GM04503 (cell line): ENCODE measurements at regions not wholly inside any gene's neighbourhood (a gene's known extent, or its start where the extent isn't known, plus 50 kb on each side); places are given as distances from the start of the nearest gene placed in this dataset.
"Not testable (repeated sequence)": the region's sequence is repeated elsewhere in the genome, so short reads cannot be mapped to it uniquely, and the experiment has no call there.

Source experiments
- DNase-seq: peaks from one replicate; pipeline ENCODE4 v3.0.0-alpha.2; 2012; ENCODE audit warnings: low read depth

DNA sequence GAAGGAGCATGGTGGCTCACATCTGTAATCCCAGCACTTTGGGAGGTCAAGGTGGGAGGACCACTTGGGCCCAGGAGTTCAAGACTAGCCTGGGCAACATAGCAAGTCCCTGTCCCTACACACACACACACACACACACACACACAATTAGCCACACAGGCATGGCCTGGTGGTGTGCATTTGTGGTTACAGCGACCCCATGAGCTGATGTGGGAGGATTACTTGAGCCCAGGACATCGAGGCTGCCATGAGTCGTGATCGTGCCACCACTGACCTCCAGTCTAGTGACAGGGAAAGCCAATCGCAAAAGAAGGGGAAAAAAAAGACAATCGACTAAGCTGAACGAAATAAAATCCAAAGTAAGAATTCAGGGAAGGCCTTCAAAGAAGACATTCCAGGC lies 67.9 kb downstream of the TBX3 start:
- DNase-seq: no peak

DNA sequence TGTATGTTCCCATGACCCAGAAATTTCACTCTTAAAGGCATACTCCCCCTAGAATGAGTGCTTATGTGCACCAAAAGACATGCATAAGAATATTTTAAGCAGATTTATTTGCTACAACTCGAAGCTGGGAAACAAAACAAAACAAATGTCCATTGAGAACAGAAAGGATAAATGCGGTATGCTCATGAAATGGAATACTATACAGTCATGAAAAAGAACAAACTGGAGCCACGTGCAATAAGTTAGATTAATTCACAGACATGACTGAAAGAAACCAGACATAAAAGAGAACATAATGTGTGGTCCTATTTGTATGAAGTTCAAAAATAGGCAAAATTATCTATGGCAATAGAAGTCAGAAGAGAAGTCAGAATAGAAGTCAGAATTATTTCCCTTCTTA lies 69.9 kb downstream of the TBX3 start:
- no peak for DNase-seq

DNA sequence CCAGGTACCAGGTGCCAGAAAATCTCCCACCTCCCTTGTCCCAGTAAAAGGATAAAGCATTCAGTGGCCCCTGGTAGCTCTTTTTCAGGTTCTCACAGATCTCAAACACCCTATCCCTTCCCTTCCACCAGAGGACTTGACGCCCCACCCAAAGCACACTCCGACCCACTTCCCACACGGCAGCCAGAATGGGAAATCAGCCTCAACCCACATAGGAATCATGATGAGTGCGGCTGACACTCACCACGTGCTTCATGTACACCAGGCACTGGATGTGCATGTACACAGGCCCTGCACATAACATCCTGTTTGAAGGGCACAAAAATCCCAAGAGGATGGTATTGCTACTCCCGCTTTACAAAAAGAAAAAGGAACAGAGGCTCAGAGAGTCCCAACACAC lies 71.9 kb downstream of the TBX3 start:
- no peak for DNase-seq

DNA sequence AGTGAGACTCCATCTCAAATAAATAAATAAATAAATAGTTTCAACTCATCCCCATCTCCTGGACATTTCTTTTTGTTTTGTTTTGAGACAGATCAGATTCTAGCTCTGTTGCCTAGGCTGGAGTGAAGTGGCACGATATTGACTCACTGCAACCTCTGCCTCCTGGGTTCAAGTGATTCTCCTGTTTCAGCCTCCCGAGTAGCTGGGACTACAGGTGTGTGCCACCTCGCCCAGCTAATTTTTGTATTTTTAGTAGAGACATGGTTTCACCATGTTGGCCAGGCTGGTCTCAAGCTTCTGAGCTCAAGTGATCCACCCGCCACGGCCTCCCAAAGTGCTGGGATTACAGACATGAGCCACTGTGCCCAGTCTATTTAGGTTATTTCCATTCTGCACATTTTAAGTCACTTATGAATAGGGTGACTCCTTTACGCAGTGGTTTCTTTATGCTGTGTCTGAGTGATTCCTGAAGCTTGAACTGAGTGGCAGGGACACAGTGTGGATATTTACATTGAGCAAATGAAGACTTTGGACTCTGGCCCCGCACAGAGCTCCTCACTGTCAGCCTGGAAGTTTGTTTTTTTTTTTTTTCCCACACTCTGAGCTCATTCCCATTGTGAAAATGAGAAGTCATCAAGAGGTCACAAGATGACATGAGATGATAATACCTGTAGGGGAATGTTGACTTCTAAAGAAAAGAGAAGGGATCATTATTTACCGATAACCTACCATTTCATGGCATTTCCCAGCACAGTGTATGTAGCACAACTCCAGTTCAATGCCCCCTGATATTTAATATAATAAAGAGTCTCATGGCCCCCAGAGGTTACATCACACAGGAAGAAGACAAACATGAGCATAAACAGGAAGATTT lies 72.6 kb downstream of the TBX3 start:
- no peak for DNase-seq

DNA sequence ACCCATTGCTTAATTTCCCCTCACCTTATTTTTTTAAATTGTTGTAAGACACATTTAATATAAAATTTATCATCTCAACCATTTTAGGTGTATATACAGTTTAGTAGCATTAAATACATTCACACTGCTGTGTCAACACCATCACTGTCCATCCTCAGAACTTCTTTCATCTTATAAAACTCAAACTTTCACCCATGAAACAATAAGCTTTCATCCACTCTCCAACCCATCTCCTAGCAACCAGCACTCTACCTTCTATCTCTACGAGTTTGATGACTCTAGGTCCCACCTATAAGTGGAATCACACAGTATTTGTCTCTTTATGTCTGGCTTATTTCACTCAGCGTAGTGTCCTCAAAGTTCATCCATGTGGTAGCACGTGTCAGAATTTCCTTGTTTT lies 75.5 kb downstream of the TBX3 start:
- DNase-seq: no peak

DNA sequence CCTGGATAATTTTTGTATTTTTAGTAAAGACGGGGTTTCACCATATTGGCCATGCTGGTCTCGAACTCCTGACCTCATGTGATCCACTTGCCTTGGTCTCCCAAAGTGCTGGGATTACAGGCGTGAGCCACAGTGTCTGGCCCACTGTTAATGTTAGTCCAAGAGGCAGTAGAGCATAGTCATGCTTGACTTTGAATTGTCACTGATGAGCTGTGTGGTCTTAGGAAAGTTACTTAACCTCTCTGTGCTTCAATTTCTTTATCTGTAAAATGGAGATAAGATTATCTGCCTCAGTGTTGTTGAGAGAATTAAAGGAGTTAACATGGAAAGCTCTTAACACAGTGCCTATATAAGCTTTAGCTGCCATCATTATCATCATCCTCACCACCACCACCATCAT lies 78.1 kb downstream of the TBX3 start:
- DNase-seq: no peak

DNA sequence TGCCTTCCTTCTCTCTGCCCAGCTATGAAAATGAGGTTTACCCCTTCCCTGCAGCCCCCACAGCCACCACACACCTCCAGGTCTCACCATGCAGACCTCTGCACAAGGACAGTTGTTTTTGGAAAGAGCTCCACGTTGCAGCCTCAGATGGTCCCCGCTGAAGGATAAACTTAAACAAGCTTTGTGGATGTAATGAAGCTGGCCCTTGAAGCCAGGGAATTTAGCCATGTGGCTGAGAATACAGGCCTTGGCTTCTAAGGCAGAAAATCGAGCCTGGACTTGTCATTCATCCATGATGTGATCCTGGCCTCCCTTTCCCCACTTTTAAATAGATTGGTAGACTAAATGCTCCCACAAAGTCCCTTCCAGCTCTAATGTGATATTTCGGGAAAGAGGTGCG lies 79.4 kb downstream of the TBX3 start:
- no peak for DNase-seq

DNA sequence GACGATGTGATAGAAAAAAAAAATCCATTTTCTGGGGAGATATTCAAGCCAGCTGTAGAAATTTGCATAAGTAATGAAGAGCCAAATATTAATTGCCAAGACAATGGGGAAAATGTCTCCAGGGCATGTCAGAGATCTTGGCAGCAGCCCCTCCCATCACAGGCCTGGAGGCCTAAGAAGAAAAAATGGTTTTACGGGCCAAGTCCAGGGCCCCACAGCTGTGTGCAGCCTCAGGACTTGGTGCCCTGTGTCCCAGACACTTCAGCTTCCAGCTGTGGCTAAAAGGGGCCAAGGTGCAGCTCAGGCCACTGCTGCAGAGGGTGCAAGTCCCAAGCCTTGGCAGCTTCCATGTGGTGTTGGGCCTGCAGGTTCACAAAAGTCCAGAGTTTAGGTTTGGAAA lies 83.4 kb downstream of the TBX3 start:
- not testable (repeated sequence) for DNase-seq

DNA sequence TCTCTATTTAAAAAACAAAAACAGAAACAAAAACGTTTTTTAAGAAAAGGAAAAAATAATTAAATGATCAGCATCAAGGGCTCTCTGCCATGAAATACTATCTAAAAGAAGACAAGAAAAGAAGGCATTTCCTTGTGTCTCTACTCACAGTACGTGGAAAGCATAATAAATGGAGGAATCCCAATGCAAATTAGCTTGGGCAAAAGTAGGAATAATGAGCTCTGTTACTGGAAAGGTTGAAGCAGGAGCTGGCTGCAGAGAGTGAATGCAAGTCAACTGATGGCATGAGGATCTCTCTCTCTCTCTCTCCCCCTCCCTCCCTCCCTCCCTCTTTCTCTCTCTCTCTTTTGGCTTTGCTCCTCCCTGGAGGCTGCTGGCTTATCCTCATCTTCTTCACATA lies 85.9 kb downstream of the TBX3 start:
- no peak for DNase-seq

DNA sequence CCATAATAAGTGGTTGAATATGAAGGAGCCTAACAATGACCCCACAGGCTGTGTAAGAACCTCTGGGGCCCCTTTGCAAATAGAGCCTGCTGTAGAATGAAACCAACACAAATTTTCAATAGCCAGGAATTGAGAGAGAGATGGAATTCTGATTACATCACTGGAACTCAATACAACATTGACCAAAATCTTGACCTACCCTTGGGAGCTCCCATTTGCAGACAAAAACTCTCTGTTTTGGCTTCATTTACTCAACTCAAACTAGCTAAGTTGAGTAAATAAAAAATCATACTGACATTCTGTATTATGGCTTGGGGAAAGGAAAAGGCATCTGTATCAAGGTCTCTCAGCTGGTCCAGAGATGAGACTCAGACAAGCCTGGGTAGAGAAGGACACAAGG lies 91.0 kb downstream of the TBX3 start:
- DNase-seq: no peak

DNA sequence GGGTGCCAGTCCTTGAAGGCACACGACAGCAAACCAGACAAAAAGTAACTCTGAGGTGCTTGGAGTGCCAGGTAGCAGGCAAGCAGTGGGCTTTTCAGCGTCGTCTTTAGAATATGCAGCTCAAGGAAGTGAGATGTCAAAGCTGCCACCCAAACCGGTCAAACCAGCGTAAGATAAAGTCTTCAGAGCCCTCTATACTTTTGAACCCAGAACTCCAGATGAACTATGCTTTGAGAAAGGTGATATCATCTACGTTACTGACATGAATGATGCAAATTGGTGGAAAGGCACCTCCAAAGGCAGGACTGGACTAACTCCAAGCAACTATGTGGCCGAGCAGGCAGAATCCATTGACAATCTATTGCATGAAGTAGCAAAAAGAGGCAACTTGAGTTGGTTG lies 95.9 kb downstream of the TBX3 start:
- DNase-seq: no peak

DNA sequence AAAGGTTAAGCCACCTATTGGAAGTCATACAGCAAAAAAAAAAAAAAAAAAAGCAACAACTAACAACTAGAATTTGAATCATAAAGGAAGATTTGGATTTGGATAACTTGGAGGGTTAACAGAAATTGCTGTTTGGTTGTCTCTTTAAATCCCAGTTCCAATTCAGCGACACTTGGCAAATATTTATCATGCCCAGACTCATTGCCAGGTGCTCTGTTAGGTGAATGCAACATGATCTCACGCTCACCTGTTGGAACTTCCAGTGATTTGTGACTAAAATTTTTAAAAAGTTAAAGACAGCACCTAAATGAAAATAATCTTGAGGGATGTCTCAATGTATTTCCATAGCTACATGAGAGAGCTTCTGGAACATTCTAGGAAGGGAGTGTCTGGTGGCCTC lies 103.7 kb downstream of the TBX3 start:
- DNase-seq: no peak

DNA sequence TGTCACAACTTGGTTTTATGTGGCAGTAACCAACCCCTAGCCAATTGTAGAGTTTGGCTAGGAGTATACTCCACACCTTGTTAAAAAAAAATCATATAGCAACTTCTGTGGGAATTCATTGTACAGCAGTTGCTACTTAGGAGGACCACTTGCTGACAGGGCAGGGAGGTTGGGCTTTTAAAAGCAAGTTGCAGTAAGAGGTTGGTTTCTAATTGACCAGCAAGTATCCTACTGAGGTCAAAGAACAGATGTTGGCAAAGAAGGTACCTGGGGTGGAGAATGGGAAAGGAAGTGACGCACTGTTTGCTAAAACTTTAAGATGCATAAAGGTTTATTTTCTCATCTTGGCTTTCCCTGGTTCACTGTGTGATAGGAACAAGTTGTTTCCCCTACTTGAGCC lies 104.6 kb downstream of the TBX3 start:
- DNase-seq: no peak

DNA sequence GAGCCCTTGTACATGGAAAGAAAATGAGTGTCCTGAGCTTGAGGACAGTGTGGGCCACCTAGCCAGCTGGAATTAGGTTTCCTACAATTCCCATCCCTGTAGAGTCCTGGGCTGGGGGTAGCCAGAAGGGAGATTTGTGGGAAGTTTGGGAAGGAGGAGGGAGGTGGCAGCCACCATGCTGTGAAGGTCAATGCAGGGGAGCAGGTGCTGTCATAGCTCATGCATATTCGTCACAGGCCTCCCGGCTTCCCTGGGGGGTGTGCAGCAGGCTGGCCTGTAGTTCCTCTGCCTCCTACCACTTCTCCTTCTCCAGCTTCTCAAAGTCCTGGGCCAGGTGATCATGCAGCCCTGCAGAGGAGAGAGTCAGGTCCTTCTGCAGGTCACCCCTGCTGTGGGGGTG lies 121.3 kb downstream of the TBX3 start:
- no peak for DNase-seq

DNA sequence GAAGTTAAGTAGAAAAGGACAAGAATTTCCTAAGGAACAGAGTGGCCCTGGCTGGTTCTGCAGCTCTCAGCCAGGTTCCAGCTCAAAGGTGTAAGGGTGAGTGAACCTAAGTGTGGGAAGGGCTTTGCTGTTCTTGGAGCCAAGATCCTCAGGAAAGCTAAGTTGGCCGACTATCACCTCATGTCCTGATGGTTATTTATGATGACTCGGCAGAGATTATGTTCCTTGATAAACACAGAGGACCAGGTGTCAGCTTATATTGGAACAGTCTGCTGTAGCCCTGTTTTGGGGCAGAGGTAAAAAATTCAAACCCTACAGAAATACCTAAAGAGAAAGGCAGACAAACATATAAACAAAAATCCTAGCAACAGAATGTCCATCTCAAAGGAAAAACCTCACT lies 128.5 kb downstream of the TBX3 start:
- DNase-seq: no peak

DNA sequence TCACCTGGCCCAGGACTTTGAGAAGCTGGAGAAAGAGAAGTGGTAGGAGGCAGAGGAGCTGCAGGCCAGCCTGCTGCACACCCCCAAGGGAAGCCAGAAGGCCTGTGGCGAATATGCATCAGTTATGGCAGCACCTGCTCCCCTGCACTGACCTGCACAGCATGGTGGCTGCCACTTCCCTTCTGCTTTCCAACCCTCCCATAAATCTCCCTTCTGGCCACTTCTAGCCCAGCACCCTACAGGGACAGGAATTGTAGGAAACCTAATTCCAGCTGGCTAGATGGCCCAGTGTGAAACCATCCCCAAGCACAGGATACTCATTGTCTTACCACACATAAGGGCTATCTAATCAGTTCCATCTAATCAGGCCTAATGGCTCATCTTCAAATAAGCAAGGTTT lies 136.3 kb downstream of the TBX3 start:
- no peak for DNase-seq

DNA sequence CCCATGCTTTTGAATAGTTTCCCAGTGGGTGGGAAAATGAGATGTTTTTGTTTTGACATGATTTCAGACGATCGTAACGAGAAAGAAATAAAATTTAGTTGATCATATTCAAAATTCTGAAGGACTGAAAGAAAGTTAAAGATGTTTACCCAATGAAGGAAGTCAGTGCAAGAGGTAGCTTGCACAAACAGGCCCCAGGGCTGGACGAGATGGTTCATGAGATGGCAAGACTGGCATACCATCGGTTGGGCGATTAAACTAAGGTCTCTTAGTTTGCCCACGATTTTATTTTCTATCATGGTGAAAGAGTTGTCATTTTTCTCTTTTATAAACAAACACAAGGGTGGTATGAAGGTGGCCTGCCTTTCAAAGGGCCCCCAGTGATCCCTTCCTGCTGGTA lies 124.5 kb upstream of the TBX5 start:
- no peak for DNase-seq

DNA sequence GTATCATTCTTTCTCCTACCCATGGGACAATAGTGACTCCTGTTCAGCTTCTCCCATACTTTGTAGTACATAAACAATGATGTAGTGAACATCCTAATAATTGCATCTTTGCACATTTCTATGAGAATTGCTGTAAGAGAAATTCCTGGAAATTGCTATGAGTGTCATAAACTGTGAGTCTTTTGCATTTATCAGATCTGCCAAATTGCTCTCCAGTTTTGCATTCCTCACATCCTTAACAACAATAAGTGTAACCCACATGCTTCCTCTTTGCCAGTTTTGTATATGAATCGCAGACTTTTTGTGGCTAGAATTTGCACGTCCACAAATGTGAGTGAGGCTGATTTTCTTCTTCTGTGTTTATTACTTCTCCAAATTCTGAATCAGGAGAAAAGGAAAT lies 124.0 kb upstream of the TBX5 start:
- peak; percentile 24 for DNase-seq

DNA sequence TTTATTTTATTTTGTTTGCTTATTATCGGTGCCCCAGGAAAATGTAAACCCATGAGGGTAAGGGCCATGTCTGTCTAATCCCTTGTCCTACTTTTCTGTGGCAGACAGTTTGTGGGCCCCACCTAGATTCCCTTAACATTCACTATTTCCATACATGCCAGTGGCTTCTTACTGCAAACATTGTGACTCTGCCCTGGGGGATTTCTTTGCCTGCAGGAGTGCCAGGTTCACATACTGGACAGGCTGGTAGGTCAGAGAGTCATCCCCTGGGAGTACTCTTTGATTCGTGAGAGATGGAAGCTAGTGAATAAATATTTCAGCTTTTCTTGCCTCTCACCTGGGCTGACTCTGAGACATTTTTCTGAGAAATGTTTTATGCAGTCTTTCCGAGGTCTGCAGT lies 122.8 kb upstream of the TBX5 start:
- no peak for DNase-seq

DNA sequence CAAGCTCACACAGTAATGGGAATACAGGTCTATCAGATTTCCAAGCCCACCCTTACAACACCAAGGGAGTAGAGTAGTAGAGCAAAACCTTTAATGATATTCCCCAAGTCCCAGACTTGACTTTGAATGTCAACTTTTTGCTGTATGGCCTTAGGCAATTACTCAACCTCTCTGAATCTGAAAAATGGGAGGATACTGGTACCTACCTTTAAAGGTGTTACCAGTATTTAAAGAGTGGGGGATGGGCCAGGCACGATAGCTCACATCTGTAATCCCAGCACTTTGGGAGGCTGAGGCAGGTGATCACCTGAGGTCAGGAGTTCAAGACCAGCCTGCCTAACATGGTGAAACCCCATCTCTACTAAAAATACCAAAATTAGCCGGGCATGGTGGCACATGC lies 115.2 kb upstream of the TBX5 start:
- not testable (repeated sequence) for DNase-seq

DNA sequence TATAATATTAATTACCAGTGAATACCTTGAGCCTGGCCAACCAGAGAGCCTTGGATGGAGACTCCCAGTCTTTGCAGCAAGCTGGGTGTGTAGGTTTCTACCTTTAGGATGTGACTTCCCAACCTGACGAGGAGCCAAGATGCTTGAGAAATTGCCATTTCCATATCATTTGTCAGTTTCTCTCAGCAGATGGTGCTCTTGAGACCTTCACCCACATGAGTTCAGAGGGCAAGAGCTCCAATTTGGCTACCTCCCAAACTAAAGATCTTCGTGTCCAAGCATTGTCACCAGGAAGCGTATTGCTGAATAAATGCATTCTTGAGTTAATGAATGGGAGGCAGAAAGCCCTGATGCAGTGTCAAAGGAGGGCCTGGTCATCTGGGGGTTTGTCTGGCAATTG lies 106.4 kb upstream of the TBX5 start:
- DNase-seq: no peak

DNA sequence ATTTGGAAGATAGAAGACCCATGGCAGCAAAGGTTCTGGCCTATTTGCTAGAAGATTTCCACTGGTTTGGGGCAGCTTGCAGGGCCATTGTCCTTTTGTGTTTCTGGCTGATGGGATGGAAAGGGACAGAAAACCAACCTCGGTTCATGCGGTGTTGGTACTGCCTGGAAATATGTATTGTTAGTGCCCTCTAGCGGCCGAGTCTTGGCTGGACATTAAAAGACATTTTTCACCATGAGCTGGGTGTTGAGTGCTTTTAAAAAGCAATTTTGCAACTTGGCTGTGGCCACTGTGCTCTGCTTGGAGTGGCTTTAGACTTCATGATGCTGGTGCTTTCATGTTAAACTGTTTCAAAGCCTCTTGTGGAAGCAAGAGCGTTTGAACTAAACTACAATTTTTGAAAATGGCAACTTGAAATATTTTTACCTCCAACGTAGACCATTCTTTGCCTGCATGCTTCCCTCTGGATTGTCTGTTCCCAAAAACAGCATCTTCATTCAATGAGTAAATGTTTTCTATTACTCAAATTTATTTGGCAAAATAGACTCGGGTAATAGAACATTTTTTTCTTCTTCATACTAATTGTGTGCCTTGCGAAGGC lies 102.7 kb upstream of the TBX5 start:
- peak; percentile 20 for DNase-seq

DNA sequence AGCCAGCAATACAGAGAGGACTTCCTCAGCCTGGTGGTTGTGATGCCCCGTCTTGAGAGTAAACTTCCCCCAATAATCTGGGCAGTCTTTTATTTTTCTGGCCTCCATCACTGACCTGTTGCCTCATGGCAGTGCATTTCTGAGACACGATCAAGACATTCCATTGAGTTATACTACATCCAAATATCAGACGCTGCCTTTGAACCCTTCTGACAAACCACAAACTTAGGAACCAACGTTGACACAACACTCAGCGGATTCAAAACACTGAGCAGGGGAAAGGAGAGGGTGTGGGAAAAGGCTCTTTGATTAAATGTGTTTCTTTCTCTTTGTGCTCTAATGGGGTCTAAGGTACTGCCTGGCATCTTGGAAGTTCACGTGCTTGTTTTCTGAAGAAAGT lies 100.7 kb upstream of the TBX5 start:
- no peak for DNase-seq

DNA sequence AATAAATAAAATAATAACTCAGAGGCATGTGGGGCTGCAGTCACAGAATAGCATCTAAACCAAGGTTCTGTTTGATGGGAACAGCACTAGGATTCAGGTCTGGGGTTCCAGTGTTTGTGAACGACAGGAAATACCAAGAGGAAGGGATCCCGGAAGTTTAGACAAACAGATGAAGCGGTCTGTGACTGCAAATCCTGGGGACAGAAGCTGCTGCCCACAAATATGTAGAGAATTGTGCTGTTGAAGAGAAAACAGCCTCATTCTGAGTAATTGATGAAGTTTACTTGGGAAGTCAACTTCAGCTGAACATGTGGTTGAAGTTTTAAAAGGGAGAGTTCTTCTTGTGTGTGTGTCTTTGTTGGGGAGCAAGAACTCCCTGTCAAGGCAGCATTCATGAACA lies 98.4 kb upstream of the TBX5 start:
- no peak for DNase-seq
